ENCODE measurements at regions not wholly inside any gene's neighbourhood (a gene's known extent, or its start where the extent isn't known, plus 50 kb on each side); places are given as distances from the start of the nearest gene placed in this dataset.

- in situ Hi-C loops (cut with HindIII; ENCODE audit: low sequenced_read_pairs) = no loop called here
These were observed 254.7 kb downstream of the NFKBIZ start for GRCh38 chr3:102104033-102104432.

- in situ Hi-C loops (cut with HindIII; ENCODE audit: low sequenced_read_pairs) = no loop called here
These were observed 255.9 kb downstream of the NFKBIZ start for GRCh38 chr3:102105193-102105592.

GRCh38 chr3:102106416-102107097 is 257.2 kb downstream of the NFKBIZ start:
- in situ Hi-C loops (cut with HindIII; ENCODE audit: low sequenced_read_pairs) = no loop called here

GRCh38 chr3:102112704-102113230 is 263.5 kb downstream of the NFKBIZ start:
- in situ Hi-C loops (cut with HindIII; ENCODE audit: low sequenced_read_pairs) = no loop called here

- in situ Hi-C loops (cut with HindIII; ENCODE audit: low sequenced_read_pairs) = no loop called here
These were observed 264.2 kb downstream of the NFKBIZ start for GRCh38 chr3:102113421-102114041.

- in situ Hi-C loops (cut with HindIII; ENCODE audit: low sequenced_read_pairs) = no loop called here
These were observed 265.1 kb downstream of the NFKBIZ start for GRCh38 chr3:102114264-102114979.

- in situ Hi-C loops (cut with HindIII; ENCODE audit: low sequenced_read_pairs) = no loop called here
These were observed 273.2 kb downstream of the NFKBIZ start for GRCh38 chr3:102122527-102122926.

GRCh38 chr3:102123590-102124190 is 274.4 kb downstream of the NFKBIZ start:
- in situ Hi-C loops (cut with HindIII; ENCODE audit: low sequenced_read_pairs) = no loop called here

- in situ Hi-C loops (cut with HindIII; ENCODE audit: low sequenced_read_pairs) = no loop called here
These were observed 275.0 kb downstream of the NFKBIZ start for GRCh38 chr3:102124282-102124681.

GRCh38 chr3:102124704-102125103 is 275.4 kb downstream of the NFKBIZ start:
- in situ Hi-C loops (cut with HindIII; ENCODE audit: low sequenced_read_pairs) = no loop called here

GRCh38 chr3:102125197-102125993 is 276.1 kb downstream of the NFKBIZ start:
- in situ Hi-C loops (cut with HindIII; ENCODE audit: low sequenced_read_pairs) = no loop called here

- in situ Hi-C loops (cut with HindIII; ENCODE audit: low sequenced_read_pairs) = no loop called here
These were observed 276.7 kb downstream of the NFKBIZ start for GRCh38 chr3:102125994-102126368.

GRCh38 chr3:102129760-102130608 is 280.7 kb downstream of the NFKBIZ start:
- in situ Hi-C loops (cut with HindIII; ENCODE audit: low sequenced_read_pairs) = no loop called here

GRCh38 chr3:102132370-102132769 is 283.1 kb downstream of the NFKBIZ start:
- in situ Hi-C loops (cut with HindIII; ENCODE audit: low sequenced_read_pairs) = no loop called here

- in situ Hi-C loops (cut with HindIII; ENCODE audit: low sequenced_read_pairs) = no loop called here
These were observed 284.1 kb downstream of the NFKBIZ start for GRCh38 chr3:102133376-102133775.

GRCh38 chr3:102135316-102135715 is 286.0 kb downstream of the NFKBIZ start:
- in situ Hi-C loops (cut with HindIII; ENCODE audit: low sequenced_read_pairs) = no loop called here

GRCh38 chr3:102136183-102136582 is 286.9 kb downstream of the NFKBIZ start:
- in situ Hi-C loops (cut with HindIII; ENCODE audit: low sequenced_read_pairs) = no loop called here

GRCh38 chr3:102140116-102140515 is 290.8 kb downstream of the NFKBIZ start:
- in situ Hi-C loops (cut with HindIII; ENCODE audit: low sequenced_read_pairs) = no loop called here

GRCh38 chr3:102141096-102141927 is 292.0 kb downstream of the NFKBIZ start:
- in situ Hi-C loops (cut with HindIII; ENCODE audit: low sequenced_read_pairs) = no loop called here

Data from endothelial cell of hepatic sinusoid (primary cell).